Mucosa of descending colon (tissue), 3 donors: ENCODE measurements at regions not wholly inside any gene's neighbourhood (a gene's known extent, or its start where the extent isn't known, plus 50 kb on each side); places are given as distances from the start of the nearest gene placed in this dataset.

Experiments
- ATAC-seq: fragments of 200-7000 bp; cut with Tn5 transposase; one replicate; pipeline ENCODE4 v1.9.1; 2020; ENCODE audit warnings: mild to moderate bottlenecking, moderate library complexity
- DNase-seq, 3 donors: peaks; one replicate each; pipeline ENCODE4 v3.0.0-alpha.2; 2020
- H3K36me3 ChIP-seq: fragments of 200-600 bp; one replicate; pipeline ENCODE4 v1.8.0; 2021; ENCODE audit warnings: low read depth, mild to moderate bottlenecking
- H3K4me1 ChIP-seq: fragments of 200-600 bp; one replicate; pipeline ENCODE4 v1.8.0; 2021; ENCODE audit warnings: low read depth, mild to moderate bottlenecking
- H3K4me3 ChIP-seq: fragments of 200-600 bp; one replicate; pipeline ENCODE4 v1.8.0; 2021; ENCODE audit warnings: mild to moderate bottlenecking
- H3K9me3 ChIP-seq: fragments of 200-600 bp; one replicate; pipeline ENCODE4 v1.8.0; 2021; ENCODE audit warnings: mild to moderate bottlenecking
- intact Hi-C, 2 donors: fragments of 100-400 bp; cut with DNase I in 1 of 2; cut with micrococcal nuclease in 1 of 2; formaldehyde crosslinking; loops; one replicate each; pipeline versions ENCODE4 v1.11.0 to v1.11.1; 2022; cut with DNase I, micrococcal nuclease
- TF ChIP-seq, protein P1 (sequence below): fragments of 200-600 bp; IDR thresholded peaks from one replicate; pipeline ENCODE4 v1.8.0; 2022; ENCODE audit warnings: antibody characterized with exemption, mild to moderate bottlenecking
- donor health status: DM: no; HTN: no; CAD: no; lungs with moderate emphysema.
- donor health status: DM: no; HTN: no; CAD: no.
- donor health status: DM: no; HTN: yes; CAD: no.

DNA sequence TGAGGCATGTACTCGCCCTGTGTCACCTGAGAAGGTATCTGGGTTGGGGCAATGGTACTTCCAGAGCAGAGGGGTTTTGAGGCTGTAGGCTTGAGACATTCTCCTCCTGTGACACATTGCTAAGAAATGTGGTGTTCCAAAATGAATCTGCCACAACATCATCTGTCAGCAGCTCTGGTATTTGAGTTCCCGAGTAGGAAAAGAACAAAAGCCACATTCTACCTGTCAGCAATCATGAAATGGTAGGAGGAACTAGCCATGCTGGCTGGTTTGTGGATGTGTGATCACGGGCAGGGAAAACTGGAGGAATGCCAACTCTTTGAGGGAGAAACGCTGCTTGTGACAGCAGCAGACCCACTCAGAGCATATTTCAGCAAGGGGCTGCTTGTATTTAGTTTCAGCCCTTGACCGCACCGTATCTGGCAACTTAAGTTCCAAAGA lies 579.4 kb upstream of the TBL1XR1 start:
- ATAC-seq (no peak), DNase-seq (no peak)
- no peaks in the 10 kb centered on the region for H3K9me3 ChIP-seq
- intact Hi-C loops = loop anchor here in 1 of 2 donors (10.0 kb wide), 1 partner anchor 722 kb away; no protein-coding TSS in a partner anchor
- no peaks in the 10 kb centered on the region for H3K36me3 ChIP-seq
- no peak overlapping the region for H3K4me3 ChIP-seq
- TF ChIP-seq, protein P1, sequence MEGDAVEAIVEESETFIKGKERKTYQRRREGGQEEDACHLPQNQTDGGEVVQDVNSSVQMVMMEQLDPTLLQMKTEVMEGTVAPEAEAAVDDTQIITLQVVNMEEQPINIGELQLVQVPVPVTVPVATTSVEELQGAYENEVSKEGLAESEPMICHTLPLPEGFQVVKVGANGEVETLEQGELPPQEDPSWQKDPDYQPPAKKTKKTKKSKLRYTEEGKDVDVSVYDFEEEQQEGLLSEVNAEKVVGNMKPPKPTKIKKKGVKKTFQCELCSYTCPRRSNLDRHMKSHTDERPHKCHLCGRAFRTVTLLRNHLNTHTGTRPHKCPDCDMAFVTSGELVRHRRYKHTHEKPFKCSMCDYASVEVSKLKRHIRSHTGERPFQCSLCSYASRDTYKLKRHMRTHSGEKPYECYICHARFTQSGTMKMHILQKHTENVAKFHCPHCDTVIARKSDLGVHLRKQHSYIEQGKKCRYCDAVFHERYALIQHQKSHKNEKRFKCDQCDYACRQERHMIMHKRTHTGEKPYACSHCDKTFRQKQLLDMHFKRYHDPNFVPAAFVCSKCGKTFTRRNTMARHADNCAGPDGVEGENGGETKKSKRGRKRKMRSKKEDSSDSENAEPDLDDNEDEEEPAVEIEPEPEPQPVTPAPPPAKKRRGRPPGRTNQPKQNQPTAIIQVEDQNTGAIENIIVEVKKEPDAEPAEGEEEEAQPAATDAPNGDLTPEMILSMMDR = no peak
- no peaks in the 10 kb centered on the region for H3K4me1 ChIP-seq

DNA sequence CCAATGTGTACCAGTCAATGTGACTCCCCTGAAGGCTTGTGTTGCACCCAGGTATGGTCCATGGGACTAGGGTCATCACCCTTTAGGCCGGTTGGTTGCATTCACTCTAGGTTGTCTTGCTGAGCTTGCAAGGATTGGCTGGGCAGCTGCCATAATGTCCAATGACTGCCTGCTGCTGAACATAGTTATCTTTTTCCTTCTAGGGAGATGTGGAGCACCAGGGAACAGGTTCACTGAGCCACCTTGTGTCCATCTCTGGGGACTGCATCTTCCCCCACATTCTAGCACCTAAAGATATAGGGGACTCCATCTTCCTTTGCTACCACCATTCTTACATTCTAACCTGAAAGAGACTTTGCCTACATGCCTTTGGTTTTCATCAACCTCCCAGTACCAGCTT lies 580.4 kb upstream of the TBL1XR1 start:
- H3K4me3 ChIP-seq = no peak overlapping the region
- intact Hi-C loops = loop anchor here in 1 of 2 donors (10.0 kb wide), 1 partner anchor 723 kb away; no protein-coding TSS in a partner anchor
- ATAC-seq = peak; percentile 94
- no peaks in the 10 kb centered on the region for H3K9me3 ChIP-seq
- DNase-seq = peak; percentile 53 to 78 (median 61)
- no peaks in the 10 kb centered on the region for H3K36me3 ChIP-seq
- no peaks in the 10 kb centered on the region for H3K4me1 ChIP-seq
- TF ChIP-seq, protein P1 = peak; percentile 57

DNA sequence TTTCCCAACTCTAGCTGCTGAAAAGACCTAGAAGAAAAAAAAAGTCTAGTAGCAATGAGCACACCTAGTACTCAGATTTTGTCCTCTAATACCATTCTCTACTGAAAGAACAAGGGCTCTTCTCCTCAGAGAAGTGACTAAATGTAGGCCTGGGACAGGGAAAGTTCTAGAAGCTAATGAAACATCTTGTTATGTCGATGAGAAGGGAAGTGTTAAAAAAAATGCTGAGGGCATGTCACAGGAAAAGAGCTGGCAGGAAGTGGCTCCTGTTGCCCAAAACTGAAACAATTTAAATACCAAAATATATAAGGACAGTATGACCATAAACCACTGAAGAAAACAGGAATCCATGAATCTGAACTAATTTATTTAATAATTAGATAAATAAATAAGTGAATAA lies 581.4 kb upstream of the TBL1XR1 start:
- intact Hi-C loops = loop anchor here in 1 of 2 donors (10.0 kb wide), 1 partner anchor 724 kb away; no protein-coding TSS in a partner anchor
- H3K4me1 ChIP-seq = no peaks in the 10 kb centered on the region
- TF ChIP-seq, protein P1 = no peak
- H3K36me3 ChIP-seq = no peaks in the 10 kb centered on the region
- no peaks in the 10 kb centered on the region for H3K9me3 ChIP-seq
- ATAC-seq (no peak), DNase-seq (no peak)
- H3K4me3 ChIP-seq = no peak overlapping the region

DNA sequence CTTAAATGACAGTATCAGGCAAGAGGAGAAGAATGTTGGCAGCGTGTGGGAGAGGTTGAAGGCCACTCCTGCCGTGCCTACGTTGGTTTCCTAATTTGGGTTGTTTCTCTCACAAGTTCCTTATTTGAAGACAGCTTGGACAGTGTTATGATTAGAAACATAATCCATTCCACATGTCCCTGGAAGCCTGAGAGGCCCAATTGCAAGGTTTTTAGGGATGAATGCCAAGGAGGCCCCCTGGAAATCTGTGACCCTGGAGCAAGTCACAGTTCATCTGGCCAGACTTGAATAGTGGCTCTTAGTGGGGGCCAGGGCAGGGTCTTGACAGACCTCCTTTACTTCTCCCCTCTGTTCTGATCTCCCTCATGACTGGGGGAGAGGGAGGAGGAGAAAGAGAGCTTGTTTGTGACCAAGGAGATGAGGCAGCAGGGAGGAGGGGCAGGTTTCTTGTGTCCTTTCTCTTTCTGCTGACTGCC lies 584.4 kb upstream of the TBL1XR1 start:
- H3K4me3 ChIP-seq = no peak overlapping the region
- intact Hi-C loops = no loop called here
- peak; percentile 29 for ATAC-seq
- TF ChIP-seq, protein P1 = no peak
- peak in 1 of 3 donors; percentile 22 for DNase-seq
- H3K36me3 ChIP-seq = no peaks in the 10 kb centered on the region
- no peaks in the 10 kb centered on the region for H3K4me1 ChIP-seq
- no peaks in the 10 kb centered on the region for H3K9me3 ChIP-seq

DNA sequence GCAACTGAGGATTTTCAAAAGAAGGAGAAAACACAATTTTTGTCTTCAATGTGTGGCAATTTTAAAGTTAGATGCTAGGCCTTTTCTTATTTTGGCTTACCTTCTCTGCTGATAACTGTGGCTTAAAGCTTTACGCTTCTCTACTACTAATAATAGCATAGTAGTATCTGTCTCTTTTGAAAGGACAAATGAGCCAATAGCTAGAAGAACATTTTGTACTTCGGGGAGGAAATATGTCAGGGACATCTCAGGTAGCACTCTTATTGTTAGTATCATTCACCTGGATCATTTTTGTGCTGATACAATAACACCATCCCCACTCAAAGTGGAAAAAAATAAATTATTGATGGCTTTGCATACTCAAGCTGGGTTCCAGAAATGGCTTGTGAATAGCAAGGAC lies 586.1 kb upstream of the TBL1XR1 start:
- ATAC-seq = no peak

More for the DNA sequence above, 586.1 kb upstream of the TBL1XR1 start:
- intact Hi-C loops = no loop called here
- TF ChIP-seq, protein P1 = no peak
- DNase-seq = no peak
- H3K4me1 ChIP-seq = no peaks in the 10 kb centered on the region
- H3K36me3 ChIP-seq = no peaks in the 10 kb centered on the region
- no peak overlapping the region for H3K4me3 ChIP-seq
- H3K9me3 ChIP-seq = no peaks in the 10 kb centered on the region
